NOMO-1 treated with DMSO at 0.1 percent for 48 hours (cell line): ENCODE measurements at regions not wholly inside any gene's neighbourhood (a gene's known extent, or its start where the extent isn't known, plus 50 kb on each side); places are given as distances from the start of the nearest gene placed in this dataset.

Experiments
- DNase-seq: peaks from one replicate; lab custom pipeline; 2025; ENCODE audit not compliant: unreplicated experiment; lab: John Stamatoyannopoulos, UW

GRCh38 chr16:65666132-65666941 lies 544.5 kb upstream of the CDH11 start:
- DNase-seq = no peak

- DNase-seq = no peak
These were observed 543.7 kb upstream of the CDH11 start for GRCh38 chr16:65665586-65665985.

GRCh38 chr16:65663774-65664173 lies 541.9 kb upstream of the CDH11 start:
- DNase-seq = no peak

GRCh38 chr16:65662256-65662655 lies 540.4 kb upstream of the CDH11 start:
- DNase-seq = no peak

GRCh38 chr16:65661558-65661957 lies 539.7 kb upstream of the CDH11 start:
- DNase-seq = no peak

GRCh38 chr16:65660390-65660789 lies 538.5 kb upstream of the CDH11 start:
- no peak for DNase-seq

- no peak for DNase-seq
These were observed 537.9 kb upstream of the CDH11 start for GRCh38 chr16:65659758-65660157.

GRCh38 chr16:65658787-65659220 lies 536.9 kb upstream of the CDH11 start:
- DNase-seq = no peak

GRCh38 chr16:65658349-65658748 lies 536.5 kb upstream of the CDH11 start:
- DNase-seq = peak; percentile 29

GRCh38 chr16:65657556-65657955 lies 535.7 kb upstream of the CDH11 start:
- DNase-seq = no peak

- no peak for DNase-seq
These were observed 535.2 kb upstream of the CDH11 start for GRCh38 chr16:65657071-65657494.

GRCh38 chr16:65655802-65656201 lies 533.9 kb upstream of the CDH11 start:
- DNase-seq = no peak

GRCh38 chr16:65648101-65648500 lies 526.2 kb upstream of the CDH11 start:
- DNase-seq = no peak

GRCh38 chr16:65644821-65645220 lies 523.0 kb upstream of the CDH11 start:
- no peak for DNase-seq

GRCh38 chr16:65641762-65642289 lies 520.0 kb upstream of the CDH11 start:
- no peak for DNase-seq

GRCh38 chr16:65641049-65641761 lies 519.3 kb upstream of the CDH11 start:
- DNase-seq = no peak

- no peak for DNase-seq
These were observed 513.0 kb upstream of the CDH11 start for GRCh38 chr16:65634833-65635232.

GRCh38 chr16:65634291-65634690 lies 512.4 kb upstream of the CDH11 start:
- no peak for DNase-seq

- DNase-seq = peak; percentile 58
These were observed 502.8 kb upstream of the CDH11 start for GRCh38 chr16:65624666-65625065.

- no peak for DNase-seq
These were observed 502.4 kb upstream of the CDH11 start for GRCh38 chr16:65624229-65624628.

GRCh38 chr16:65622871-65623270 lies 501.0 kb upstream of the CDH11 start:
- DNase-seq = no peak

GRCh38 chr16:65622151-65622550 lies 500.3 kb upstream of the CDH11 start:
- DNase-seq = no peak
